ENCODE measurements at regions not wholly inside any gene's neighbourhood (a gene's known extent, or its start where the extent isn't known, plus 50 kb on each side); places are given as distances from the start of the nearest gene placed in this dataset.
"Not testable (repeated sequence)": the region's sequence is repeated elsewhere in the genome, so short reads cannot be mapped to it uniquely, and the experiment has no call there.

DNA sequence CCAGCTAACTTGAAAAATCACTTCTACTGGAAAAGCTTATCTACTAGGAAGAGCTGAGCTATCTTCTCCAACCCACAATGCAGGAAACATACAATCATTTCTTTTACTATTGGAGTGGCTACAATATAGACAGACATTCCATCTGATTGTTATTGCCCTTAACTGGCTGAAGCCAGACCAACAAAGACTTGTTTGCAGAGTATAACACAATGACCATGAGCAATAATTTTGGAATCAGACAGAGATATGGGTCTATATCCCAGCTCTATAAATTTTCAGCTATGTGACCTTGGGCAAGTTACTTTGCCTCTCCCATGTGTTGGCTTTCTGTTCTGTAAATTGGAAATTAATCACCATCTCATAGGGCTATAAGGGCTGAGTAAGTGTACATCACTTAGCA is 244.7 kb upstream of the SLC30A5 start:
- Histone ChIP-seq H3K27me3 (ENCODE audit: control insufficient read depth in 1 of 2, insufficient read depth in 2 of 2, low read length in 2 of 2) (no peaks in the 10 kb centered on the region), H3K4me1 (ENCODE audit: control insufficient read depth in 1 of 2, insufficient read depth in 2 of 2, low read length in 2 of 2) (no peaks in the 10 kb centered on the region), H3K27ac (ENCODE audit: low read depth, low read length) (no peak overlapping the region), H3K4me3 (ENCODE audit: low read depth in 1 of 2, low read length in 2 of 2) (no peak overlapping the region), H3K9ac (ENCODE audit: low read depth in 1 of 2, low read length in 2 of 2) (no peak overlapping the region), H3K9me3 (ENCODE audit: control insufficient read depth in 1 of 2, low read length in 2 of 2) (no peaks in the 10 kb centered on the region), H3K36me3 (ENCODE audit: control insufficient read depth in 1 of 2, insufficient read depth in 2 of 2, low read length in 2 of 2) (no peaks in the 10 kb centered on the region)

- no peaks in the 10 kb centered on the region for H3K4me1 ChIP-seq (ENCODE audit: control insufficient read depth in 1 of 2, insufficient read depth in 2 of 2, low read length in 2 of 2)
- no peak overlapping the region for H3K27ac ChIP-seq (ENCODE audit: low read depth, low read length)
- no peak overlapping the region for H3K4me3 ChIP-seq (ENCODE audit: low read depth in 1 of 2, low read length in 2 of 2)
- H3K27me3 ChIP-seq (ENCODE audit: control insufficient read depth in 1 of 2, insufficient read depth in 2 of 2, low read length in 2 of 2) = no peaks in the 10 kb centered on the region
- no peaks in the 10 kb centered on the region for H3K9me3 ChIP-seq (ENCODE audit: control insufficient read depth in 1 of 2, low read length in 2 of 2)
- no peaks in the 10 kb centered on the region for H3K36me3 ChIP-seq (ENCODE audit: control insufficient read depth in 1 of 2, insufficient read depth in 2 of 2, low read length in 2 of 2)
- H3K9ac ChIP-seq (ENCODE audit: low read depth in 1 of 2, low read length in 2 of 2) = no peak overlapping the region
Observed at GRCh38 chr5:68849906-68850305, 243.9 kb upstream of the SLC30A5 start.

DNA sequence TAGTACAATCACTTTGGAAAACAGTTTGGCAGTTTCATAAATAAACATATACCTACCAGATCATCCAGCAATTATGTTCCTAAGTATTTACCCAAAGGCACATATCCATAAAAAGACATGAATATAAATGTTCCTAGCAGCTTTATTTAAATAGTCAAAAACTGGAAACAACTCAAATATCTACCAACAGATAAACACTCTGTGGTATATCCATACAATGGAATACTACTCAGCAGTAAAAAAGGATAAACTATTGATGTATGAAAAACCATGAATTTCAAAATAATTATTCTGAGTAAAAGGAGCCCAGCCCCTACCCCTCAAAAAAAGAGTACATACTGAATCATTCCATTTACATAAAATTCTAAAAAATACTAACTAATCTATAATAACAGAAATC is 232.7 kb upstream of the SLC30A5 start:
- H3K9me3 ChIP-seq (ENCODE audit: control insufficient read depth in 1 of 2, low read length in 2 of 2) = peaks cover 4 to 5% of the 10 kb centered on the region in 2 donors
- no peaks in the 10 kb centered on the region for H3K4me1 ChIP-seq (ENCODE audit: control insufficient read depth in 1 of 2, insufficient read depth in 2 of 2, low read length in 2 of 2)
- no peak overlapping the region for H3K27ac ChIP-seq (ENCODE audit: low read depth, low read length)
- H3K4me3 ChIP-seq (ENCODE audit: low read depth in 1 of 2, low read length in 2 of 2) = no peak overlapping the region
- H3K9ac ChIP-seq (ENCODE audit: low read depth in 1 of 2, low read length in 2 of 2) = no peak overlapping the region
- H3K27me3 ChIP-seq (ENCODE audit: control insufficient read depth in 1 of 2, insufficient read depth in 2 of 2, low read length in 2 of 2) = no peaks in the 10 kb centered on the region
- no peaks in the 10 kb centered on the region for H3K36me3 ChIP-seq (ENCODE audit: control insufficient read depth in 1 of 2, insufficient read depth in 2 of 2, low read length in 2 of 2)

DNA sequence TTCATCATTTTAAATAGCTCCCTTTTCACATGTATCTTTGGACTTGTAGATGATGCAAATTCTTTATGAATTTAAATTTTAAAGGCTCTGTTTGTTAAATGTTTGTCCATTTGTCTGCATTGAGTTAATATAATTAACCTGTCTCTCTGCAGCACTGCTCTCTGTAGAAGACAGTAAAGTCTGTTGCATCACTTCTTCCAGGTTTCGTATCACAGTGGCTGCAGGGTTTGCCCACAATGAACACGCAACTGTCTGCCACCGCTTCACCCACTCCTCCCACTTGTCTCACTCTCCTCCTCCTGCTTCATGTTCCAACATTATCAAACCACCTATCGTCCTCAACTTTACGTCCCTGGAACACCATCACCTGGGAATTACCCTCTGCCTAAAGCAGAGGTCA is 231.3 kb upstream of the SLC30A5 start:
- Histone ChIP-seq H3K27me3 (ENCODE audit: control insufficient read depth in 1 of 2, insufficient read depth in 2 of 2, low read length in 2 of 2) (no peaks in the 10 kb centered on the region), H3K9ac (ENCODE audit: low read depth in 1 of 2, low read length in 2 of 2) (no peak overlapping the region), H3K9me3 (ENCODE audit: control insufficient read depth in 1 of 2, low read length in 2 of 2) (peaks cover 4 to 5% of the 10 kb centered on the region in 2 donors), H3K4me3 (ENCODE audit: low read depth in 1 of 2, low read length in 2 of 2) (no peak overlapping the region), H3K4me1 (ENCODE audit: control insufficient read depth in 1 of 2, insufficient read depth in 2 of 2, low read length in 2 of 2) (no peaks in the 10 kb centered on the region), H3K27ac (ENCODE audit: low read depth, low read length) (no peak overlapping the region), H3K36me3 (ENCODE audit: control insufficient read depth in 1 of 2, insufficient read depth in 2 of 2, low read length in 2 of 2) (no peaks in the 10 kb centered on the region)

GRCh38 chr5:68865192-68865591 is 228.6 kb upstream of the SLC30A5 start:
- H3K9me3 ChIP-seq (ENCODE audit: control insufficient read depth in 1 of 2, low read length in 2 of 2); H3K4me3 ChIP-seq (ENCODE audit: low read depth in 1 of 2, low read length in 2 of 2); H3K4me1 ChIP-seq (ENCODE audit: control insufficient read depth in 1 of 2, insufficient read depth in 2 of 2, low read length in 2 of 2): not testable (repeated sequence)

DNA sequence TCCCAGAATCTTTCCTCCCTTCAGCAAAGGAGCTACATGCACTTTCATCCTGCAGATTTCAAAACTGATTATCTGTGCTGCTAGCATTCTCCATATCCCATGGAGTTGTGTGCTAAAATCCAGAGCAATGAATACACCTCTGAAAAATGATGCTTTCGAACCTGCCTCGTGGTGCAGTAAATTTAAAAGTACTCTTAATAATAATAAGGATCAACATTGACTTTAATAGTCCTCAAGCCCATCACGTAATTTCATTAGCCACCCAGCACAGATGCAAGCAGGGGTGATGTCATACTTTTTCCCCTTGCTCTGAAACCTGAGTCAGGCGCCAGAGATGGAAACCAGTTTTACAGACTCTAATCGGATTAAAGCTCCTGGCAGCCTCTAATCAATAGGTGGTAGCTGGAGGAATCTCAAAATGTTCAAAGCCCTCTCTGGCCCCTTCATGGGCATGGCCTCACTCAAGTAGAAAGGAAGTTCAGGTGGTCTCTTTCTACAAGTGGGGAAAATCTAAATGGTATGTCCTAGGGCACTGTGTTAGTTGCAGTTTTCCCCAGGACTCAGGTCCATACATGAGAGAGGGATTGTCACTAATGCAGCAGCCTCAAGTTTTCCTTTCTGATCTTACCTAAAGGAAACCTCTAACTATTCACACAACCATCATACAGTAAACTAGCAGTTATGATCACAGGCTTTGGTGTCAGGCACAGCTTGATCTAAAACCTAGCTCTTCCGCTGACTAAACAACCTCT is 221.6 kb upstream of the SLC30A5 start:
- Histone ChIP-seq H3K27me3 (ENCODE audit: control insufficient read depth in 1 of 2, insufficient read depth in 2 of 2, low read length in 2 of 2) (no peaks in the 10 kb centered on the region), H3K9ac (ENCODE audit: low read depth in 1 of 2, low read length in 2 of 2) (no peak overlapping the region), H3K4me1 (ENCODE audit: control insufficient read depth in 1 of 2, insufficient read depth in 2 of 2, low read length in 2 of 2) (no peaks in the 10 kb centered on the region), H3K27ac (ENCODE audit: low read depth, low read length) (no peak overlapping the region), H3K36me3 (ENCODE audit: control insufficient read depth in 1 of 2, insufficient read depth in 2 of 2, low read length in 2 of 2) (no peaks in the 10 kb centered on the region), H3K9me3 (ENCODE audit: control insufficient read depth in 1 of 2, low read length in 2 of 2) (no peaks in the 10 kb centered on the region), H3K4me3 (ENCODE audit: low read depth in 1 of 2, low read length in 2 of 2) (no peak overlapping the region)

More at GRCh38 chr5:68865192-68865591, 228.6 kb upstream of the SLC30A5 start:
- H3K27ac ChIP-seq (ENCODE audit: low read depth, low read length); H3K36me3 ChIP-seq (ENCODE audit: control insufficient read depth in 1 of 2, insufficient read depth in 2 of 2, low read length in 2 of 2); H3K27me3 ChIP-seq (ENCODE audit: control insufficient read depth in 1 of 2, insufficient read depth in 2 of 2, low read length in 2 of 2); H3K9ac ChIP-seq (ENCODE audit: low read depth in 1 of 2, low read length in 2 of 2): not testable (repeated sequence)

- H3K36me3 ChIP-seq (ENCODE audit: control insufficient read depth in 1 of 2, insufficient read depth in 2 of 2, low read length in 2 of 2) = no peaks in the 10 kb centered on the region
- no peak overlapping the region for H3K27ac ChIP-seq (ENCODE audit: low read depth, low read length)
- H3K4me1 ChIP-seq (ENCODE audit: control insufficient read depth in 1 of 2, insufficient read depth in 2 of 2, low read length in 2 of 2) = no peaks in the 10 kb centered on the region
- no peaks in the 10 kb centered on the region for H3K27me3 ChIP-seq (ENCODE audit: control insufficient read depth in 1 of 2, insufficient read depth in 2 of 2, low read length in 2 of 2)
- H3K9ac ChIP-seq (ENCODE audit: low read depth in 1 of 2, low read length in 2 of 2) = no peak overlapping the region
- no peaks in the 10 kb centered on the region for H3K9me3 ChIP-seq (ENCODE audit: control insufficient read depth in 1 of 2, low read length in 2 of 2)
- H3K4me3 ChIP-seq (ENCODE audit: low read depth in 1 of 2, low read length in 2 of 2) = no peak overlapping the region
Observed at GRCh38 chr5:68873198-68873597, 220.6 kb upstream of the SLC30A5 start.

- no peaks in the 10 kb centered on the region for H3K4me1 ChIP-seq (ENCODE audit: control insufficient read depth in 1 of 2, insufficient read depth in 2 of 2, low read length in 2 of 2)
- no peak overlapping the region for H3K4me3 ChIP-seq (ENCODE audit: low read depth in 1 of 2, low read length in 2 of 2)
- no peaks in the 10 kb centered on the region for H3K27me3 ChIP-seq (ENCODE audit: control insufficient read depth in 1 of 2, insufficient read depth in 2 of 2, low read length in 2 of 2)
- H3K9me3 ChIP-seq (ENCODE audit: control insufficient read depth in 1 of 2, low read length in 2 of 2) = no peaks in the 10 kb centered on the region
- H3K9ac ChIP-seq (ENCODE audit: low read depth in 1 of 2, low read length in 2 of 2) = no peak overlapping the region
- H3K36me3 ChIP-seq (ENCODE audit: control insufficient read depth in 1 of 2, insufficient read depth in 2 of 2, low read length in 2 of 2) = no peaks in the 10 kb centered on the region
- no peak overlapping the region for H3K27ac ChIP-seq (ENCODE audit: low read depth, low read length)
Observed at GRCh38 chr5:68875351-68875750, 218.5 kb upstream of the SLC30A5 start.

GRCh38 chr5:68883436-68883835 is 210.4 kb upstream of the SLC30A5 start:
- H3K27ac ChIP-seq (ENCODE audit: low read depth, low read length) = no peak overlapping the region
- no peaks in the 10 kb centered on the region for H3K4me1 ChIP-seq (ENCODE audit: control insufficient read depth in 1 of 2, insufficient read depth in 2 of 2, low read length in 2 of 2)
- H3K27me3 ChIP-seq (ENCODE audit: control insufficient read depth in 1 of 2, insufficient read depth in 2 of 2, low read length in 2 of 2) = no peaks in the 10 kb centered on the region
- no peak overlapping the region for H3K9ac ChIP-seq (ENCODE audit: low read depth in 1 of 2, low read length in 2 of 2)
- no peak overlapping the region for H3K4me3 ChIP-seq (ENCODE audit: low read depth in 1 of 2, low read length in 2 of 2)
- no peaks in the 10 kb centered on the region for H3K9me3 ChIP-seq (ENCODE audit: control insufficient read depth in 1 of 2, low read length in 2 of 2)
- no peaks in the 10 kb centered on the region for H3K36me3 ChIP-seq (ENCODE audit: control insufficient read depth in 1 of 2, insufficient read depth in 2 of 2, low read length in 2 of 2)

- H3K9ac ChIP-seq (ENCODE audit: low read depth in 1 of 2, low read length in 2 of 2) = no peak overlapping the region
- no peaks in the 10 kb centered on the region for H3K27me3 ChIP-seq (ENCODE audit: control insufficient read depth in 1 of 2, insufficient read depth in 2 of 2, low read length in 2 of 2)
- H3K36me3 ChIP-seq (ENCODE audit: control insufficient read depth in 1 of 2, insufficient read depth in 2 of 2, low read length in 2 of 2) = no peaks in the 10 kb centered on the region
- H3K4me1 ChIP-seq (ENCODE audit: control insufficient read depth in 1 of 2, insufficient read depth in 2 of 2, low read length in 2 of 2) = no peaks in the 10 kb centered on the region
- no peak overlapping the region for H3K27ac ChIP-seq (ENCODE audit: low read depth, low read length)
- H3K4me3 ChIP-seq (ENCODE audit: low read depth in 1 of 2, low read length in 2 of 2) = no peak overlapping the region
- no peaks in the 10 kb centered on the region for H3K9me3 ChIP-seq (ENCODE audit: control insufficient read depth in 1 of 2, low read length in 2 of 2)
Observed at GRCh38 chr5:68884144-68884754, 209.6 kb upstream of the SLC30A5 start.

Measured in duodenal mucosa (tissue), 2 donors.